ENCODE measurements at regions not wholly inside any gene's neighbourhood (a gene's known extent, or its start where the extent isn't known, plus 50 kb on each side); places are given as distances from the start of the nearest gene placed in this dataset.

GRCh38 chr18:71329563-71329962 lies 1040.7 kb downstream of the SOCS6 start:
- H3K4me1 ChIP-seq: no peaks in the 10 kb centered on the region
- DNase-seq: no peak
- intact Hi-C loops (cut with DNase I; ENCODE audit: low total_unique reads): no loop called here
- no peak overlapping the region for H3K4me3 ChIP-seq
- H3K27me3 ChIP-seq: no peaks in the 10 kb centered on the region
- H3K36me3 ChIP-seq: no peaks in the 10 kb centered on the region
- H3K9me3 ChIP-seq: no peaks in the 10 kb centered on the region
- H3K27ac ChIP-seq: no peak overlapping the region
- no peak for TF ChIP-seq CTCF (IDR thresholded peaks at IDR 0.05)

- TF ChIP-seq CTCF (IDR thresholded peaks at IDR 0.05): no peak
- intact Hi-C loops (cut with DNase I; ENCODE audit: low total_unique reads): no loop called here
Measured at GRCh38 chr18:71329114-71329513, 1040.3 kb downstream of the SOCS6 start.

GRCh38 chr18:71327850-71328249 lies 1039.0 kb downstream of the SOCS6 start:
- Histone ChIP-seq H3K27ac (no peak overlapping the region), H3K4me1 (no peaks in the 10 kb centered on the region), H3K27me3 (no peaks in the 10 kb centered on the region), H3K4me3 (no peak overlapping the region), H3K36me3 (no peaks in the 10 kb centered on the region), H3K9me3 (no peaks in the 10 kb centered on the region)
- DNase-seq: no peak
- TF ChIP-seq CTCF (IDR thresholded peaks at IDR 0.05): no peak
- intact Hi-C loops (cut with DNase I; ENCODE audit: low total_unique reads): no loop called here

More at GRCh38 chr18:71329114-71329513, 1040.3 kb downstream of the SOCS6 start:
- Histone ChIP-seq H3K27me3 (no peaks in the 10 kb centered on the region), H3K36me3 (no peaks in the 10 kb centered on the region), H3K4me1 (no peaks in the 10 kb centered on the region), H3K9me3 (no peaks in the 10 kb centered on the region), H3K27ac (no peak overlapping the region), H3K4me3 (no peak overlapping the region)
- DNase-seq: no peak

- no peaks in the 10 kb centered on the region for H3K36me3 ChIP-seq
- H3K4me1 ChIP-seq: no peaks in the 10 kb centered on the region
- intact Hi-C loops (cut with DNase I; ENCODE audit: low total_unique reads): no loop called here
- no peaks in the 10 kb centered on the region for H3K27me3 ChIP-seq
- H3K27ac ChIP-seq: no peak overlapping the region
- DNase-seq: no peak
- no peak for TF ChIP-seq CTCF (IDR thresholded peaks at IDR 0.05)
- H3K4me3 ChIP-seq: no peak overlapping the region
- H3K9me3 ChIP-seq: no peaks in the 10 kb centered on the region
Measured at GRCh38 chr18:71327441-71327840, 1038.6 kb downstream of the SOCS6 start.

GRCh38 chr18:71326826-71327225 lies 1038.0 kb downstream of the SOCS6 start:
- Histone ChIP-seq H3K27me3 (no peaks in the 10 kb centered on the region), H3K4me1 (no peaks in the 10 kb centered on the region), H3K27ac (no peak overlapping the region), H3K4me3 (no peak overlapping the region), H3K36me3 (no peaks in the 10 kb centered on the region), H3K9me3 (no peaks in the 10 kb centered on the region)
- intact Hi-C loops (cut with DNase I; ENCODE audit: low total_unique reads): no loop called here
- DNase-seq: no peak
- no peak for TF ChIP-seq CTCF (IDR thresholded peaks at IDR 0.05)

- H3K4me1 ChIP-seq: no peaks in the 10 kb centered on the region
- DNase-seq: no peak
- no peak for TF ChIP-seq CTCF (IDR thresholded peaks at IDR 0.05)
- H3K4me3 ChIP-seq: no peak overlapping the region
- H3K27ac ChIP-seq: no peak overlapping the region
- no peaks in the 10 kb centered on the region for H3K27me3 ChIP-seq
- no peaks in the 10 kb centered on the region for H3K9me3 ChIP-seq
- intact Hi-C loops (cut with DNase I; ENCODE audit: low total_unique reads): no loop called here
- H3K36me3 ChIP-seq: no peaks in the 10 kb centered on the region
Measured at GRCh38 chr18:71324356-71324755, 1035.5 kb downstream of the SOCS6 start.

Measured in tibial artery (tissue), 4 donors.